Osteocyte (in vitro differentiated cells): ENCODE measurements at regions not wholly inside any gene's neighbourhood (a gene's known extent, or its start where the extent isn't known, plus 50 kb on each side); places are given as distances from the start of the nearest gene placed in this dataset.

Experiments
- DNase-seq: peaks from one replicate; pipeline ENCODE4 v3.0.0; 2021; ENCODE audit warnings: mixed read lengths; ENCODE audit not compliant: unreplicated experiment; ENCODE audit errors: extremely low spot score
- H3K27ac Mint-ChIP-seq: one replicate; pipeline ENCODE4 v1.8.0; 2021; ENCODE audit warnings: mild to moderate bottlenecking, mixed read lengths; ENCODE audit not compliant: unreplicated experiment
- H3K27me3 Mint-ChIP-seq: one replicate; pipeline ENCODE4 v1.8.0; 2021; ENCODE audit warnings: mixed read lengths; ENCODE audit not compliant: unreplicated experiment
- H3K36me3 Mint-ChIP-seq: one replicate; pipeline ENCODE4 v1.8.0; 2021; ENCODE audit warnings: mixed read lengths; ENCODE audit not compliant: unreplicated experiment
- H3K4me1 Mint-ChIP-seq: one replicate; pipeline ENCODE4 v1.8.0; 2021; ENCODE audit warnings: mixed read lengths; ENCODE audit not compliant: unreplicated experiment
- H3K4me3 Mint-ChIP-seq: one replicate; pipeline ENCODE4 v1.8.0; 2021; ENCODE audit warnings: mild to moderate bottlenecking, moderate library complexity, mixed read lengths; ENCODE audit not compliant: unreplicated experiment
- H3K9me3 Mint-ChIP-seq: one replicate; pipeline ENCODE4 v1.8.0; 2021; ENCODE audit warnings: mixed read lengths; ENCODE audit not compliant: unreplicated experiment
- TF ChIP-seq, protein P1 (sequence below): fragments of 200-600 bp; sonication (generic); IDR thresholded peaks from 2 replicates; pipeline ENCODE4 v1.5.0; 2021; ENCODE audit warnings: antibody characterized with exemption, mild to moderate bottlenecking, moderate library complexity

DNA sequence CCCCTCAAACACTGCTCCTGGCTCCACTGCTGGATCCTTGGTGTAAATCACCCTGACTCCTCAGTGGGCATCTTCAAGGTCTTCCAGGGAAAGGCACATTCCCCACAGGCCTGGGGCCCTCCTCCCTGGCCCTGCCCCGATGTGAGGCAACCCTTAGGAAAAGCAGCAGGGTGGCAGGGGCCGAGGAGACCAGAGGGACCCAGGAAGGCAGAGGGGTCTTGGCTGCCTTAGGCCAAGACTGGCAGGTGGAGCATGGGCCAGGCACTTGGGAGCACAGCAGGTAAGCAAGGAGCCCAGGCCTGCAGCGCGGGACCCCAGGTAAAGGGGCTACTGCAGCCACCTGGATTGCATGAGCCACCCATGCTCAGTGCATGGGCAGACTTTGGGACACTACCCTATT is 96.9 kb downstream of the GYPC start:
- H3K4me3 Mint-ChIP-seq, result no peak overlapping the region
- peak; percentile 82 for DNase-seq
- no peaks in the 10 kb centered on the region for H3K4me1 Mint-ChIP-seq
- peaks cover 23% of the 10 kb centered on the region for H3K27me3 Mint-ChIP-seq
- H3K9me3 Mint-ChIP-seq, result no peaks in the 10 kb centered on the region
- TF ChIP-seq, protein P1, sequence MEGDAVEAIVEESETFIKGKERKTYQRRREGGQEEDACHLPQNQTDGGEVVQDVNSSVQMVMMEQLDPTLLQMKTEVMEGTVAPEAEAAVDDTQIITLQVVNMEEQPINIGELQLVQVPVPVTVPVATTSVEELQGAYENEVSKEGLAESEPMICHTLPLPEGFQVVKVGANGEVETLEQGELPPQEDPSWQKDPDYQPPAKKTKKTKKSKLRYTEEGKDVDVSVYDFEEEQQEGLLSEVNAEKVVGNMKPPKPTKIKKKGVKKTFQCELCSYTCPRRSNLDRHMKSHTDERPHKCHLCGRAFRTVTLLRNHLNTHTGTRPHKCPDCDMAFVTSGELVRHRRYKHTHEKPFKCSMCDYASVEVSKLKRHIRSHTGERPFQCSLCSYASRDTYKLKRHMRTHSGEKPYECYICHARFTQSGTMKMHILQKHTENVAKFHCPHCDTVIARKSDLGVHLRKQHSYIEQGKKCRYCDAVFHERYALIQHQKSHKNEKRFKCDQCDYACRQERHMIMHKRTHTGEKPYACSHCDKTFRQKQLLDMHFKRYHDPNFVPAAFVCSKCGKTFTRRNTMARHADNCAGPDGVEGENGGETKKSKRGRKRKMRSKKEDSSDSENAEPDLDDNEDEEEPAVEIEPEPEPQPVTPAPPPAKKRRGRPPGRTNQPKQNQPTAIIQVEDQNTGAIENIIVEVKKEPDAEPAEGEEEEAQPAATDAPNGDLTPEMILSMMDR, result no peak
- H3K36me3 Mint-ChIP-seq, result no peaks in the 10 kb centered on the region
- H3K27ac Mint-ChIP-seq, result no peak overlapping the region

DNA sequence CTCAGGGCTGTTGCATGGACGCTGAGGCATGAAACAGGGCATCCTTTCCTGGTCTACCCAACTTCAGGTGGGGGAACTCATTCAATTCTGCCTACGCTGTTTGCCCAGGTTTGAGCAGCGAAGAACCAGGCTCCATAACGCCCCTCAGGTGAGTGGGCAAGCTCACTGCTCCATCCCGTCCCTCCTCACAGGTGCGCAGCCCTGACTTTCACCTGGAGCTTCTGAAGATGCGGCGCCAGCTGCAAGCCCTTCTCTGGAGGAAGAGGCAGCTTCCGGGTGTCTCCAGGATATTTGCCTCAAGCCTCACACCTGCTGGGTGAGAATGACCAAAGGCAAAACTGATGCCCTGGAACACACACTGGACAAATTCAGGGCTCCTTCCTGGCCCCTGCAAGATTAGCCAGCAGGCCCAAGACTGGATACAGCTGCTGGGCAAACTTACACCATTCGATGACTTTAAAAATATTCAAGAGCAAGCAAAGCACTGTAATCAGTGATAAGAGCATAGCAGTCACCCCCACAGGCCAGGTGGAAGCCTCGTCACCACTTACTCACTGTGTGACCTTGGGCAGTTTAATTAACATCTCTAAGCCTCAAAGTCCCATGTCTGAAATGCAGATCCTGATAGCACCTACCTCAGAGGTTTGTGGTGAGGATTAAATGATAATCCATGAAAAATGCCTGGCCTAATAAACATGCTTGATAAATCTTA is 97.7 kb downstream of the GYPC start:
- Mint-ChIP-seq H3K4me1 (no peaks in the 10 kb centered on the region), H3K36me3 (no peaks in the 10 kb centered on the region), H3K27ac (no peak overlapping the region), H3K4me3 (no peak overlapping the region), H3K9me3 (no peaks in the 10 kb centered on the region), H3K27me3 (peaks cover 23% of the 10 kb centered on the region)
- DNase-seq, result peak; percentile 80
- TF ChIP-seq, protein P1, result no peak

DNA sequence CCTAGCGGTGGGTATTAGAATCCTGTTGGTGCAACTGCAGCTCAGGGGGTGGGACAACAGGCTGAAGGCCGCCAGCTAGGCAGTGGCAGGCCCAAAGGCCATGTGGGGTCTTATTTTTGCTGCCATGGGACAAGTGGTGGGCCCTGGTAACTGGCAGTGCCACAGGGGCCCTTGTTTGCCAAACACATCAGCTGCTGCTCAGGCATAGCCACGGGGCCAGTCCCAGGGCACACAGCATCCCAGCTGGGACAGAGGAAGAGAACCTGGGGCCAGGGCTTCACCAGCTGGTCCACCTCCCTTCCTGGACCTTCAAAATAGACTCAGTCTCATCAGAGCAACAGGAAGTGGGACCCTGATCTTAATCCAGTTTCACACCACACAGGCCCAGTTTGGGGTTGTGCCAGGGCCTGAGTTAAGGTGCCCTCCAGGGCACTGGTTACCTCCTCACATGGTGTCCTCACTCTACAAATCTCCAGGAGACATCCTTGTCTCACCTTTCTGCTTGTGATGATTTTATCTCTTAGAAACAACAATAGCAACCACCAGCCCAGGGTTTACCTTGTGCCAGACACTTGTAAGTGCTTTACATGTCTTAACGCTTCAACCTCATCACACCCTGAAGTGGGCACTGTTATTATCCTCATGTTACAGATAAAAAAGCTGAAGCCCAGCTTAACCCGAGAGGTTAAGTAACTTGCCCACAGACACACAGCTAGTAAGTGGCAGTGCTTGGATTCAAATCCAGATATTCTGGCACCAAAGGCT is 98.5 kb downstream of the GYPC start:
- H3K4me3 Mint-ChIP-seq, result no peak overlapping the region
- H3K4me1 Mint-ChIP-seq, result no peaks in the 10 kb centered on the region
- H3K36me3 Mint-ChIP-seq, result no peaks in the 10 kb centered on the region
- TF ChIP-seq, protein P1, result no peak
- H3K27me3 Mint-ChIP-seq, result peaks cover 18% of the 10 kb centered on the region
- no peak overlapping the region for H3K27ac Mint-ChIP-seq
- no peaks in the 10 kb centered on the region for H3K9me3 Mint-ChIP-seq
- peak; percentile 79 for DNase-seq

DNA sequence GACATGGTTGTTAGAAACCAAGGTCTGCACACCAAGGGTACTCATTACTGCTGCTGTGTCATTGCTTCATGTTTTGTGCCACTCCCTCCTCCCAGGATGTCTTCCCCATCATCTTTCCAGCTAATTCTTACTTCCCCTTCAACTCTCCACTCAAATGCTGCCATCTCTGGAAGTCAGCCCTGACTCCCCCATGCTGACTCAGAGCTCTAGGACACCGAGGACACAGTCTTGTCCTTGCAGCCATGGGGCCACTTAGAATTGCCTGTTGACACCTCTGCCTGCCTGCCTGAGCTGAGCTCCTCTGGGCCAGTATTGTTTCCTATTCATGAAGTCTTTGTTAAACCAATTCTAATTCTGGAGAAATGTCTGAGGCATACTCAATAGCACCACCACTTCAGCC is 100.2 kb downstream of the GYPC start:
- peak; percentile 49 for DNase-seq
- TF ChIP-seq, protein P1, result no peak
- no peaks in the 10 kb centered on the region for H3K36me3 Mint-ChIP-seq
- H3K27me3 Mint-ChIP-seq, result peaks cover 15% of the 10 kb centered on the region
- no peaks in the 10 kb centered on the region for H3K4me1 Mint-ChIP-seq
- H3K4me3 Mint-ChIP-seq, result no peak overlapping the region
- no peak overlapping the region for H3K27ac Mint-ChIP-seq
- H3K9me3 Mint-ChIP-seq, result no peaks in the 10 kb centered on the region

DNA sequence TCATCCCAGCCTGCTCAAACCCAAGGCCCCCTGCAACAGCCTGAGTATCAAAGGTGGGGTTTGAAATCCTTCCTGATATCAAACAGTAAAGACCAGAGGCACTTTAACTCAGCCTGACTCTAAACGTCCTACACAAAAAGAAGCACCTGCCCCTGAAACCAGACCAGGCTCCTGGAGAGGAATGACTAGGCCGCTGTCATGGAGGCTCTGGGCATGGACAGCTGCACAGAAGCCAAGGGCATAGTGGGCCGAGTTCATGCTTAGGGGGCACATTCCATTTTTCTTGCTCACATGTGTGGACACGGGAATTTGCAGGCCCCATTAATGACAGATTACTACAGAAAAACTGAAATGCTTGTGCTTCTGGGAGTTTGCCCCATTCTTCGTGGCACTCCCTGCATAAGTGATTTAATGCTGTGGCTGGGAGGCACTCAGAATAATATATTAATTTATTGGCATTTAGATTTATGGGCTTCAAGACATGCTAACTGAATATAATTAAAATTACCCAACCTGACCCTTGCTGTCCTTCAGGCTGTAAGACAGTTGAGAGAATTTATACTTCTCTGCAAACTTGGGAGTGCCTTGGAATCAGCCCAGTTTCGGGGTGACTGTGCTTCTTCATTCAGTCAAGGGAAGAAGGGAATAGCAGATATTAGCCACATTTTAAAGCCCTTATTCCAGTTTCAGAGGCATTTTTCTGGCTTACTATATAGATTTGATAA is 105.5 kb downstream of the GYPC start:
- Mint-ChIP-seq H3K4me3 (no peak overlapping the region), H3K4me1 (no peaks in the 10 kb centered on the region), H3K27me3 (peaks cover 23% of the 10 kb centered on the region), H3K9me3 (no peaks in the 10 kb centered on the region), H3K36me3 (no peaks in the 10 kb centered on the region), H3K27ac (no peak overlapping the region)
- peak; percentile 66 for DNase-seq
- TF ChIP-seq, protein P1, result no peak
